ENCODE measurements at regions not wholly inside any gene's neighbourhood (a gene's known extent, or its start where the extent isn't known, plus 50 kb on each side); places are given as distances from the start of the nearest gene placed in this dataset.

DNA sequence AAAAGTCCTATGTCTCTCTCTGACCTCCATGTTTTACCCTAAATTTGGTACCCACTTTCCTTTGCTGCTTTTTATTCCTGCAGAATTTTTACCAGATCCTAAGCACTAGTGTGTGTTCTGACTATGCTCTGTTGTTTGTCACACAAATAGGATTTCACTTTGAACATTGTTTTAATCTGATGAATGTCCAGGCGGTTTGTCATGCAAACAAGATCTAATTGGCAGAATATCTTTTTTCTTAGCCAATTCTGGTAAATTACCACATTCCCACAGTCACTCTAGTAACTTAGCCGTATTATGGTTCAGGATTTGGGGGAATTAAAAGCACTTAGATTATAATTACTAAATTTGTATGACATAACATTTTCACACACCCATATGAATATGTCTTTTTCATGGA lies 557.2 kb upstream of the BOD1L1 start:
- no peak for TF ChIP-seq ZNF274 (IDR thresholded peaks at IDR 0.05; ENCODE audit: low read depth, low read length)
- no peak for TF ChIP-seq SUZ12 (IDR thresholded peaks at IDR 0.05; ENCODE audit: extremely low read depth, insufficient read depth, insufficient read length)
- TF ChIP-seq YY1 (IDR thresholded peaks at IDR 0.05; ENCODE audit: insufficient read depth, insufficient read length): no peak

Data from NT2/D1 (cell line).